Activated T-helper 1 cell treated with anti-CD3 and anti-CD28 coated beads, Interleukin-12 subunit alpha, Interleukin-12 subunit beta, Interleukin-2, Interleukin-4 antibody, amounts not matched to agents 30 ng/mL and 10 ng/mL and 1 ng/mL, durations not matched to agents 14 hours and 24 hours and 36 hours (primary cell): ENCODE measurements at regions not wholly inside any gene's neighbourhood (a gene's known extent, or its start where the extent isn't known, plus 50 kb on each side); places are given as distances from the start of the nearest gene placed in this dataset.

Experiments
- DNase-seq: peaks from one replicate; pipeline ENCODE4 v3.0.0; 2021; ENCODE audit warnings: low spot score
- H3K27ac Mint-ChIP-seq: one replicate; pipeline ENCODE4 v1.8.0; 2021; ENCODE audit warnings: mild to moderate bottlenecking, mixed read lengths
- H3K27me3 Mint-ChIP-seq: one replicate; pipeline ENCODE4 v1.8.0; 2022; ENCODE audit warnings: mild to moderate bottlenecking, moderate library complexity, mixed read lengths; ENCODE audit not compliant: insufficient read depth
- H3K36me3 Mint-ChIP-seq: one replicate; pipeline ENCODE4 v1.8.0; 2021; ENCODE audit warnings: low read depth, mixed read lengths
- H3K4me1 Mint-ChIP-seq: one replicate; pipeline ENCODE4 v1.8.0; 2021; ENCODE audit warnings: low read depth, mixed read lengths
- H3K4me3 Mint-ChIP-seq: one replicate; pipeline ENCODE4 v1.8.0; 2021; ENCODE audit warnings: mild to moderate bottlenecking, moderate library complexity, mixed read lengths
- H3K9me3 Mint-ChIP-seq: one replicate; pipeline ENCODE4 v1.8.0; 2021; ENCODE audit warnings: mixed read lengths
- intact Hi-C: fragments of 100-400 bp; cut with micrococcal nuclease; formaldehyde crosslinking; loops from one replicate; pipeline ENCODE4 v1.15.1; 2024

GRCh38 chr2:236899950-236900640 lies 185.6 kb upstream of the COPS8 start:
- intact Hi-C loops: no loop called here
- H3K9me3 Mint-ChIP-seq: no peaks in the 10 kb centered on the region
- DNase-seq: no peak
- H3K27ac Mint-ChIP-seq: no peak overlapping the region
- H3K36me3 Mint-ChIP-seq: no peaks in the 10 kb centered on the region
- H3K4me1 Mint-ChIP-seq: no peaks in the 10 kb centered on the region
- no peak overlapping the region for H3K4me3 Mint-ChIP-seq
- H3K27me3 Mint-ChIP-seq: peaks cover 11% of the 10 kb centered on the region

DNA sequence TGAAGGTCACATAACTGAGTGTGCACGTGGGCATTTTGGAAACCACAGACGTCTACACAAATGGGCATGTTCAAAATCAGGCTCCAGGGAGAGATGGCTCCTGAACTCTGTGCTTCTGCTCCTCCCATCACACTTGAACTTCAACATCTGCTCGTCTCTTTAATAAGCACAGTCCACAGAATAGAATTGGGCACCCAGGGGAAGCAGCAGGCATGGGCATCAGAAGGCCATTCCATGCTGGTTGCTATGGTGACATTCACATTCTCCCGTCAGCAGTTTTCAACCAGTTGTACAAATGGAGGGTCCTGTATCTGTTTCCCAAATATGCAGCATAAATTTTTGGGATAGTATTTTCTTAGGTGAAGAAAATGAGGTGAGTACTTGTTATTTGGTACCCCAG lies 183.7 kb upstream of the COPS8 start:
- Mint-ChIP-seq H3K4me3 (no peak overlapping the region), H3K4me1 (no peaks in the 10 kb centered on the region)

GRCh38 chr2:236903978-236904377 lies 181.7 kb upstream of the COPS8 start:
- Mint-ChIP-seq H3K36me3 (no peaks in the 10 kb centered on the region), H3K9me3 (no peaks in the 10 kb centered on the region), H3K27me3 (peaks cover 11% of the 10 kb centered on the region), H3K27ac (no peak overlapping the region), H3K4me1 (no peaks in the 10 kb centered on the region), H3K4me3 (no peak overlapping the region)
- DNase-seq: no peak
- intact Hi-C loops: no loop called here

More for the DNA sequence above, 183.7 kb upstream of the COPS8 start:
- Mint-ChIP-seq H3K9me3 (no peaks in the 10 kb centered on the region), H3K27ac (no peak overlapping the region), H3K27me3 (peaks cover 11% of the 10 kb centered on the region), H3K36me3 (no peaks in the 10 kb centered on the region)
- DNase-seq: no peak
- intact Hi-C loops: no loop called here

GRCh38 chr2:236904389-236905263 lies 181.1 kb upstream of the COPS8 start:
- DNase-seq: no peak
- no peaks in the 10 kb centered on the region for H3K4me1 Mint-ChIP-seq
- peaks cover 9% of the 10 kb centered on the region for H3K27me3 Mint-ChIP-seq
- H3K9me3 Mint-ChIP-seq: no peaks in the 10 kb centered on the region
- no peak overlapping the region for H3K4me3 Mint-ChIP-seq
- no peak overlapping the region for H3K27ac Mint-ChIP-seq
- H3K36me3 Mint-ChIP-seq: no peaks in the 10 kb centered on the region
- intact Hi-C loops: no loop called here

DNA sequence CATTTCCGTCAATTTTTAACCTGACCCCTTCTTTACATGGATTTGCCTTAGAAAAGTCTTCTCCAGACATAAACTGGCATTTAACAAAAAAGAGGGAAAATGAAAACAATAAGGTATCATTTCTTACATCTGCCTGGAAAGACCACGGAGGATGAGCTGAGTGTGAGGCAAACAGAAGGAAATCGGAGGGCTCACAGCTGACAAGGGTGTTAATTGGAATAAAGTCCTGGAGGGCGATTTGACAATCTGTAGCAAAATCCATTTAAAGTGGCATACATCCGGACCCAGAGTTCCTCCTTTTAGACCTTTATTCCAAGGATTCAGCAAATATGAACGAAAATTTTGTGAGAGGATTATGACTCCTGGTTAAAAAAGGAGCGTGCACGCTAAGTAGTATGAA lies 179.7 kb upstream of the COPS8 start:
- no peaks in the 10 kb centered on the region for H3K4me1 Mint-ChIP-seq
- DNase-seq: no peak
- no peaks in the 10 kb centered on the region for H3K36me3 Mint-ChIP-seq
- intact Hi-C loops: no loop called here
- no peak overlapping the region for H3K4me3 Mint-ChIP-seq
- peaks cover 5% of the 10 kb centered on the region for H3K27me3 Mint-ChIP-seq
- no peaks in the 10 kb centered on the region for H3K9me3 Mint-ChIP-seq
- no peak overlapping the region for H3K27ac Mint-ChIP-seq

DNA sequence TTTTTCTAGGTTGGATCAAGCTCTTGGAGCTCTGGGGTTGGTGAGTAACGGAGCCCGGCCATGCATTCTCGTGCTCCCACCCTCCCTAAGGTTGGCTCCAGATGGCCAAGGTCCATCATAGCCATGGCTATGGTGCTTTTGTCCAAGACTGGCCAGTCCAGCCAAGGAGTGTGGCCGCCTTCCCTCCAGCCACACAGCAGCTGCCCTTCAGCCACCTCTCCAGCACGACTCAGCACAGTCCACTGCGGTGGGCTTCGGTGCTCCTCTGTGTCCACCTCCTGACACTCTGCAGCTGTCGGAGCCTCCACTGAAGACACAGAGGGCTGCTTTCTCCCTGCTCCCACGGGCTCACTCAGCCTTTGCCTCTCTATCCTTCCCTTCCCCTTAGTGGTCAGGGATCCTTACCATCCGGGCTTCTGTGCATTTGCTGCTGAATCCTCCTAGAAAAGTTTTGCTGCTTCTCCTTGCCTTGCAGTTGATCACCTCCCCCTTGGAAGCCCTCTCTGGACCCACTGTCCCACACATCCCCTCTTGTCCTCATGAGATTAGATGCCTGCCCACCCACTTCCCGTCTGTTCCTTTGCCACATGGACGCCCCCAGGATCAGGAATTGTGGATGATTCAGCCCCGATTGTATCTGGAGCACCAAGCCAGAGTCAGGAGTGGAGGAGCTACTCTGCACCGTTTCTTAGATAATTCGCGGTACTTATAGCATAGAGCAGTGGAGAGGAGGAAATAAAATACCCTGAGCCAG lies 177.1 kb upstream of the COPS8 start:
- no peak for DNase-seq
- no peaks in the 10 kb centered on the region for H3K4me1 Mint-ChIP-seq
- intact Hi-C loops: no loop called here

DNA sequence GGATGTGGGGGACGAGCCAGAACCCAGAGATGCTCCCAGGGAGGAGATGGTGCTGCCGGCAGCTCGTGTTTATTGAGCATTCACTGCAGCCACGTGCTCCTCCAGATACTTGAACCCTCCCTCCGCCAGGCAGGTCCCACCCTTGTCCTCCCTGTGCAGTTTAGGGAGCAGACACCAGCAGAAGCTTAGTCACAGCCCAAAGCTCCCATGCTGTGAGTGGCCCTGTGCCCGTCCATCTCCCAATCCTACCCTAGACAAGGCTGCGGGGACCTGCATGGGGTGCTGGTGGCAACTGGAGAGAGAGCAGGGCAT lies 176.5 kb upstream of the COPS8 start:
- Mint-ChIP-seq H3K4me3 (no peak overlapping the region), H3K27me3 (no peaks in the 10 kb centered on the region), H3K27ac (no peak overlapping the region), H3K36me3 (no peaks in the 10 kb centered on the region), H3K4me1 (no peaks in the 10 kb centered on the region), H3K9me3 (no peaks in the 10 kb centered on the region)
- no peak for DNase-seq
- intact Hi-C loops: no loop called here

More for the DNA sequence above, 177.1 kb upstream of the COPS8 start:
- Mint-ChIP-seq H3K9me3 (no peaks in the 10 kb centered on the region), H3K4me3 (no peak overlapping the region), H3K27me3 (no peaks in the 10 kb centered on the region), H3K36me3 (no peaks in the 10 kb centered on the region), H3K27ac (no peak overlapping the region)

DNA sequence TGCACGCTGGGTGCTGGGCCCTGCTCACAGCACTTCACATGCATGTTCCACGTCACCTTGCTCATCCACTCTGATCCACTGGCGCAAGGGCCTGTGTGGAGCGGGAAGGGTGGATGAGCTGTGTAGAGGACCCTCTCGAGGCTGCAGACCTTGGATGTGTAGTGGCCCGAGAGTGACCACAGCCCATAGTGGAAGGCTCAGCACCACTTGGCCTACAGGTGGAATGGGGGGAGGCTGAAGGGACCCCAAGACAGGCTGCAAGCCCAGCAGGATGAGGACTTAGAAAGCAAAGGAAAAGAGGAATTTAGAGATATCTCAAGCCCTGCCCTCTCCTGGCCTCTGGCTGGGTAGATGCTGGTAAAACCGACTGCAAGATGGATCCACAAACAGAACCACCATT lies 175.9 kb upstream of the COPS8 start:
- intact Hi-C loops: no loop called here
- no peak for DNase-seq
- Mint-ChIP-seq H3K27ac (no peak overlapping the region), H3K4me1 (no peaks in the 10 kb centered on the region), H3K27me3 (no peaks in the 10 kb centered on the region), H3K4me3 (no peak overlapping the region), H3K9me3 (no peaks in the 10 kb centered on the region), H3K36me3 (no peaks in the 10 kb centered on the region)

DNA sequence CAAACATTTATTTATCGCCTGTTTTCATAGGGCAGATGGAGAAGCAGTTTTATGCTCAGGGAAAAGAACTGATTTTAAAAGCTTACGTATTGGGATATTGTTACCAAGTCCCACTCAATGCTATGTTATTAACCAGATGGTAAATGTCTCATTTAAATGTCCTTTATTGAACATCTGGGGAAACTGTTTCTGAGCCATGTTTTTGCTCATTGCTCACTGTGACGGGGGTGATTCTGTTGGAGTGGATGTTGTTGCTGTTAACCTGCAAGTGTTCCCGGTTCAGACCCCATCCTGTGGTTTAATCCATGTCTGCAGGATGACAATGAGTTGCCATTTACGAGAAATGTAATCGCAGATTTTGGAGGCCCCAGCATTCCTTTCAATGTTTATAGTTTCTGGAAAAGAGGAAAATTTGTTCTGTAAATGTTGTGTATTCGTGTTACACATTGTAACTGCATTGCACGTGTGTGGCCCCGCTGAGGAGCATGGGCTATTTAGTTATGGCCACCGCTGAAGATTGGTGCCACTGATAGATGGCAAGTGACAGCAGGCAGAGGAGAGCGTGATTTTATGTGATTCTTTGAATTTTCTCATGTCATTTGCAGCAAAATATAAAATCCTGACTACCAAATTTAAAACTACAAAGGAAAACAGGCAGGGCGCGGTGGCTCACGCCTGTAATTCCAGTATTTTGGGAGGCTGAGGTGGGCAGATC lies 174.8 kb upstream of the COPS8 start:
- no peaks in the 10 kb centered on the region for H3K4me1 Mint-ChIP-seq
- no peak for DNase-seq

GRCh38 chr2:236912326-236913120 lies 173.2 kb upstream of the COPS8 start:
- Mint-ChIP-seq H3K4me1 (no peaks in the 10 kb centered on the region), H3K4me3 (no peak overlapping the region), H3K27me3 (peaks cover 2% of the 10 kb centered on the region), H3K27ac (no peak overlapping the region), H3K9me3 (no peaks in the 10 kb centered on the region), H3K36me3 (no peaks in the 10 kb centered on the region)
- no peak for DNase-seq
- intact Hi-C loops: no loop called here

More for the DNA sequence above, 174.8 kb upstream of the COPS8 start:
- Mint-ChIP-seq H3K9me3 (no peaks in the 10 kb centered on the region), H3K27ac (no peak overlapping the region), H3K27me3 (peaks cover 2% of the 10 kb centered on the region), H3K4me3 (no peak overlapping the region), H3K36me3 (no peaks in the 10 kb centered on the region)
- intact Hi-C loops: no loop called here

GRCh38 chr2:236915186-236915585 lies 170.5 kb upstream of the COPS8 start:
- Mint-ChIP-seq H3K27me3 (peaks cover 2% of the 10 kb centered on the region), H3K27ac (no peak overlapping the region), H3K36me3 (no peaks in the 10 kb centered on the region), H3K9me3 (no peaks in the 10 kb centered on the region), H3K4me1 (no peaks in the 10 kb centered on the region), H3K4me3 (no peak overlapping the region)
- DNase-seq: no peak
- intact Hi-C loops: no loop called here

DNA sequence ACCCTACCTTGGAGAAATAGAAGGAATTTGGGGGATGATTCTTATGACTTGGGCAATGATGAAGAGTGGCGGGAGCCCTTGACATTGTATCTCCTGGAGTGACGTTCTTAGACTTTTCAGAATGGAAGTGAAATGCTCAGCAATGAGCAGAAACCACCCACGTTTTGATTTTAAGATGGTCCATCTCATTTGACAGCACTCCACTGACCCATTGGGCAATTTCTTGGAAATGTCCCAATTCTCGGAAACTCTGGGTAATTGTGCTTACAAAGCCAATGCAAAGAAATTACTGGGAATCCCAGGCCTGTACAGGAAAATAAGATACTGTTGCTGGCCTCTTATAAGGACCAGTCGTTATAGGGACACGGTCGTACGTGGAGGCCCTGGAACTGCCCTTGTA lies 170.0 kb upstream of the COPS8 start:
- DNase-seq: no peak
- H3K27me3 Mint-ChIP-seq: peaks cover 2% of the 10 kb centered on the region
- no peak overlapping the region for H3K27ac Mint-ChIP-seq
- H3K9me3 Mint-ChIP-seq: no peaks in the 10 kb centered on the region
- H3K4me1 Mint-ChIP-seq: no peaks in the 10 kb centered on the region
- no peak overlapping the region for H3K4me3 Mint-ChIP-seq
- intact Hi-C loops: no loop called here
- no peaks in the 10 kb centered on the region for H3K36me3 Mint-ChIP-seq
